ENCODE measurements at regions not wholly inside any gene's neighbourhood (a gene's known extent, or its start where the extent isn't known, plus 50 kb on each side); places are given as distances from the start of the nearest gene placed in this dataset.

GRCh38 chr12:123062681-123063486 is 82.4 kb downstream of the ARL6IP4 start:
- DNase-seq = peak; percentile 57 to 89
- H3K4me1 ChIP-seq = peaks cover 16 to 63% (median 51%) of the 10 kb centered on the region in 4 donors
- no peak overlapping the region for H3K4me3 ChIP-seq
- H3K36me3 ChIP-seq = no peaks in the 10 kb centered on the region
- TF ChIP-seq CTCF (IDR thresholded peaks at IDR 0.05) = peak in 1 of 2 experiments; percentile 4
- H3K27me3 ChIP-seq = no peaks in the 10 kb centered on the region
- intact Hi-C loops (cut with DNase I; ENCODE audit: low total_unique reads) = loop anchor here (5.0 kb wide), 1 partner anchor 89 kb away; the partner anchor contains the start of gene PITPNM2
- no peaks in the 10 kb centered on the region for H3K9me3 ChIP-seq
- H3K27ac ChIP-seq = peak overlapping the region; percentile 85 to 88

- H3K27ac ChIP-seq = peak overlapping the region; percentile 85 to 88
- no peak for DNase-seq
- no peaks in the 10 kb centered on the region for H3K27me3 ChIP-seq
- H3K4me1 ChIP-seq = peaks cover 16 to 63% (median 51%) of the 10 kb centered on the region in 4 donors
- no peaks in the 10 kb centered on the region for H3K36me3 ChIP-seq
- intact Hi-C loops (cut with DNase I; ENCODE audit: low total_unique reads) = loop anchor here (5.0 kb wide), 1 partner anchor 91 kb away; the partner anchor contains the start of gene PITPNM2
- TF ChIP-seq CTCF (IDR thresholded peaks at IDR 0.05) = no peak
- no peak overlapping the region for H3K4me3 ChIP-seq
- no peaks in the 10 kb centered on the region for H3K9me3 ChIP-seq
Measured at GRCh38 chr12:123061441-123062205, 81.1 kb downstream of the ARL6IP4 start.

GRCh38 chr12:123059500-123059899 is 79.0 kb downstream of the ARL6IP4 start:
- peaks cover 8 to 43% (median 36%) of the 10 kb centered on the region in 4 donors for H3K4me1 ChIP-seq
- no peak for TF ChIP-seq CTCF (IDR thresholded peaks at IDR 0.05)
- no peaks in the 10 kb centered on the region for H3K36me3 ChIP-seq
- no peak overlapping the region for H3K27ac ChIP-seq
- no peak overlapping the region for H3K4me3 ChIP-seq
- no peak for DNase-seq
- H3K27me3 ChIP-seq = no peaks in the 10 kb centered on the region
- intact Hi-C loops (cut with DNase I; ENCODE audit: low total_unique reads) = no loop called here
- H3K9me3 ChIP-seq = no peaks in the 10 kb centered on the region

- H3K4me1 ChIP-seq = peaks cover 5 to 38% (median 31%) of the 10 kb centered on the region in 4 donors
Measured at GRCh38 chr12:123058980-123059379, 78.5 kb downstream of the ARL6IP4 start.

GRCh38 chr12:123058481-123058880 is 78.0 kb downstream of the ARL6IP4 start:
- H3K27me3 ChIP-seq = no peaks in the 10 kb centered on the region
- peaks cover under 1 to 33% (median 26%) of the 10 kb centered on the region in 4 donors for H3K4me1 ChIP-seq
- no peaks in the 10 kb centered on the region for H3K36me3 ChIP-seq
- intact Hi-C loops (cut with DNase I; ENCODE audit: low total_unique reads) = no loop called here
- H3K4me3 ChIP-seq = no peak overlapping the region
- TF ChIP-seq CTCF (IDR thresholded peaks at IDR 0.05) = no peak
- no peaks in the 10 kb centered on the region for H3K9me3 ChIP-seq
- no peak overlapping the region for H3K27ac ChIP-seq
- no peak for DNase-seq

More at GRCh38 chr12:123058980-123059379, 78.5 kb downstream of the ARL6IP4 start:
- Histone ChIP-seq H3K36me3 (no peaks in the 10 kb centered on the region), H3K9me3 (no peaks in the 10 kb centered on the region), H3K27me3 (no peaks in the 10 kb centered on the region), H3K4me3 (no peak overlapping the region), H3K27ac (no peak overlapping the region)
- no peak for TF ChIP-seq CTCF (IDR thresholded peaks at IDR 0.05)
- no peak for DNase-seq
- intact Hi-C loops (cut with DNase I; ENCODE audit: low total_unique reads) = no loop called here

Measured in tibial artery (tissue), 4 donors.